ENCODE measurements at regions not wholly inside any gene's neighbourhood (a gene's known extent, or its start where the extent isn't known, plus 50 kb on each side); places are given as distances from the start of the nearest gene placed in this dataset.

DNA sequence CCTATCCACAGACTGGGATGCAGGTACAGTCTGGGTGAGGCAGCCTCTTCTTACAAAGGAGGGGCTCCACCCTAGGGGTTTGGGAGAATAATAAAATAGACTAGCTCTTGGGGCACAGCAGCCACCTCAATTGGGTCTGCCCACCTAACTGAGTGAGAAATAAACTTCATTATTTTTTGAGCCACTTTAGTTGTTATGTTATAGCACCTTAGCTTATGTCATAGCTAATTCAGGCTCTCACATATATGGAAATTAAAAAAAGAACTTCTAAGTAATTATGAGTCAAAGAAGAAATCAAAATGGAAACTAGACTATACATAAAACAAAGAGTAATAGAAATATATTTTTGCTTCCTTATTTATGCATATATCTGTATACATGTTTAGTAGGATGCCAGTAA is 318.5 kb upstream of the B3GALT2 start:
- DNase-seq: no peak

DNA sequence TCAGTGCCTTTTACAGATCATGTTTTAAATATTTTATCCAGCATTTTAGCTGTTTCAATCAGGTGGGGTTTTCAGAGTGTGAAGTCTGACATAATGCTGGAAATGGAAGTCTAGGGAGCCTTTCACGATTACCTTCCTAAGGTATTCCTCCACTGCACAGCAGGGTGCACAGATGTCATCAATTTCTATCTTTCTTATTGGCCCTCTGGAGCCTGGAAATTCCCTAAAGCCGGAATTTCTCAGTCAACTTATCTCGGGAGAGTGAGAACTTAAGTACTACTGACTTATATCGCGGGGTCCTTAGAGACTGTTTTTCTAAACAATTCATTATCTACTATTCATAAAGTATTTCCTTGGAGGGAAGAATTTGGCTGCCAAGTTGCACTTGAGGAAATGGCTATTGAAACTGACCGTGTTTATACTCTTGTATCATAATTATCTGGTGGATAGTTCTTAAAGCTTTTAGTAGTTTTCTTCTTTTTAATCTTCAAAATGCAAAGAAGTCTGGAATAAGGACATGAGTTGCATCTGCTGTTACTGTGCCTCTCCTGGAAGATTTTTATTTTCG is 311.8 kb upstream of the B3GALT2 start:
- no peak for DNase-seq

DNA sequence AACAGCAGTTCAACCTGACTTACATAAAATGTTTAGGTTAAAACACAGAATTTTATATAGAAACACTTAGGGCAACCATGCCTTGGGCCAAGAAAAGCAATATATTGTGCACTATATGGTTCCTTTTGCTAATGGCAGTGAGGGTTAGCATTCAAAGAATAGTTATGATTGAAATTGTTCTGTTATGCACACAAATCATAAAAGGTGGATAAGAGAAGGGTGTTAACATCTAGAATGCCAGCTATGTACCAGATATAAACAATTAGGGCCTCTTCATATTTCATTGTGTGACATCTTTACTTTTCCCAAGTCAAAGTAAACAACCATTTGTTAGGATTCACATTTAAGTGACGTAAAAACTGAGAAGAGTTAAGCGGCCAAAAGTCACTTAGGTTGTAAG is 308.0 kb upstream of the B3GALT2 start:
- DNase-seq: no peak

DNA sequence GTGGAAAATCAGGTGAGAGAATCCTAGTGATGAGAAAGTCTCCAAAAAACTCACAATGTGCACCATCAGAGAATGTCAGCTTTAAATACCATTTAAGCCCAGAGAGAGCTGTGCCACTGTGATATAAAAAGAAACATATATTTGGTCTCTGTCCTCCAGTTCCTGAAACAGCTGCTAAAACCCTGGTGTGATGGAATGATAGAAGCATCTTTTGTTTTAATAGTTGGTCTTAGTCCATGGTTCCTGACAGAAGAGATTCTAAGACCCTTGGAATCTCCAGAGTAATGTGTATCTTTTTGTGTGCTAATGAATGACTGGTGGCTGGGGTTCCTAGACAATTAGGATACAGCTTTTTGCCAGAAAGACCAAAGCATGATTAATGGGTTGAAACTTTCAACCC is 302.8 kb upstream of the B3GALT2 start:
- DNase-seq: no peak

DNA sequence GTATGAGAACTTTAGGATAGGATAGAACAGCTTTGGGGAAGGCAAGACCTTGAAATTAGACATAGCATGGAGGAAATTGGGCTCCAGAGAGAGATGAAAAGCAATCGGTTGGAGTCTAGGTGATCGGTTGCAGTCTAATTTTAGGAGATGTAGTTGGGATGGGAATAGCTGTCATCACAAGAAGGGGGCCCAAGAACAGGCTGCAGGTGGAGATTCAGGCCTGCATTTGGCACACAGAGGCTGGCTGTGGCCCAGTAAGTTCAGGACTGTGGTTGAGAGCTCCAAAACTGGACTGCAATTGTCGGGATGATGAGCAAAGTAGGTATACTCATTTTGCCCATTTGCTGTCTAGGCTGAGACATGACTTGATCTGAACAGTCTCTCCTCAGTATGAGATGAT is 301.3 kb upstream of the B3GALT2 start:
- DNase-seq: no peak

DNA sequence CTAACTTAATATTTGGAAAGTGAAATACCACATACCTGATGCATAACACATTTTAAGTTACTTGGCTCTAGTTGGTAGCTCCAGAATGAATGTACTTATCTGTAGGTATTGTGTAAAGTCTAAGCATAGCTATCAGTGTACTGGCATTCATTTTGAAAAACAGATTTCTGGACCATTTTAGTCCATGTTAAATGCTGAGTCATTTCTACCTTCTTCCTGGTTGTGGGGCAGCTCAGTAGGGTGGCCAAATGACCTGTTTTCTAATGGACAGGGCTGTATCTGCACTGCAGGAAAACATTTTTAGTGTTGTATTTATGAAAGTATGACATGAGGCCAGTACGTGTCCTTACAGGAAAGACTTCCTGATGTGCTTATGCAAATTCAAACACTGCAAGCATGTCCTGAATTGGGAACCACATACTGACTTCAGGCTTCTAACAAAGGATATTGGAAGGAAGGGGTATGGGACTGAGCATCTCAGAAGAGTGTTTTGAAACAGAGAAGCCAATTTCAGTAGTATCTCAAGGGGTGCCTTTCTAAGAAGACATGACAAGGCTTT is 300.3 kb upstream of the B3GALT2 start:
- DNase-seq: no peak

DNA sequence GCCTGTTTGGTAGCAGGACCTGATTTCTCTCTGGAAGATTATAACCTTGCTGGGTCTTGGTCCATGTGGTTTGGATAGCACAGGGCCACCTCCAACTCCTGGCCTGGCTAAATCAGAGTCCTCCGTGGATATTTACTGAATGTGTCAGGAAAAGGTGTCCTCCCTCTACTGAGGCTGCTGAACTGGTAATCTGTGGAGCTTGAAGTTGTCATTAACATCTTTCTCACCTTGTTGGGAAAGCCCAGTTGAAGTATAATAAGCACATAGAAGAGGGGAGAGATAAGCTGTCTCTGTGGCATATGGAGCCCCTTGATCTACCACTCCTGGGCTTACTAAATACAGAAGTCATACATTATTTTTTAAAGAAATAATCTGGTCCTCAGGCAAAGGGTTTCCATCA is 294.3 kb upstream of the B3GALT2 start:
- no peak for DNase-seq

DNA sequence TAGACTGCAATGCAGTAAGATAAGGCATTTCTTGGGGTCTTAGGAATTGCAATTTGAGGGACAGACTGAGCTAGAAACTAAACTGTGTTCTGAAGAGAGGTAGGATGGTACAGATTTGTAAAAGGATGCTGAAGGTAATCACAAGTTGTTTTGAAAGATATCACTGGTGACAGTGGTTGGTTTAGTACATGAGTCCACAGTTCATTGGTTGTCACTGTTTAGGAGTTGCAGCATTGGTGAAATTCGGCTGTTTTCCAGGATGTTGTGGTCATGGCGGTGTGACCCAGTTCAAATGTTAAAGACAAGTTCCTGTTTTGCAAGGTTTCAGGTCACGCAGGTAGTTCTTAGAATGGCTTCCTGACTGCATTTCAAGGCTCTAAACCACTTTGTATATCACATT is 292.8 kb upstream of the B3GALT2 start:
- DNase-seq: peak; percentile 17

DNA sequence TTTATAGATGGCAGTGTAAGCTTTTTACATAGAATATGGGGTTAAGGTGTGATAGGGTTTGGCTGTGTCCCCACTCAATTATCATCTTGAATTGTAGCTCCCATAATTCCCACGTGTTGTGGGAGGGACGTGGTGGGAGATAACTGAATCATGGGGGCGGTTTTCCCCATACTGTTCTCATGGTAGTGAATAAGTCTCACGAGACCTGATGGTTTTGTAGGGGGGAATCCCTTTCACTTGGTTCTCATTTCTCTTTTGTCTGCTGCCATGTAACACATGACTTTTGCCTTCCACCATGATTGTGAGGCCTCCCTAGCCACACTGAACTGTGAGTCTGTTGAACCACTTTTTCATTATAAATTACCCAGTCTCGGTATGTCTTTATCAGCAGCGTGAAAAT is 290.3 kb upstream of the B3GALT2 start:
- no peak for DNase-seq

DNA sequence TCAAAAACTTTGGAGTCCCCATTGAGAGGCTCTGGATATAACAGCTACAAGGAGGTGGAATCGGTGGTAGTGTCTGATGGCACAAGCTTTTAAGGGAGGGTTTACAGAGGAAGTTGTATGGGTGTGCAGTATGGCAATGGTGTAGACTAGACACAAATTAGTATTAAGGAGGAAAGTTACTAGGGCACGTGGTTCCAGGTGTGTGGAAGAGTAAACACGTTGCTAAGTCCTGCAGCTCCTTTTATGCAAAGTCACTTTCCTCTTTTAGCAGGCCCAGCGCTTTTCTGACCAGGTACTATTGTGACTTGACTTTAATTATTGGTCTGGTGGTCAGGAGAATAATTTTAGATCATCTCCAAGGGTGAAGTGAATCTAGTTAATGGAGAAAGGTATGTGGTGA is 287.5 kb upstream of the B3GALT2 start:
- no peak for DNase-seq

DNA sequence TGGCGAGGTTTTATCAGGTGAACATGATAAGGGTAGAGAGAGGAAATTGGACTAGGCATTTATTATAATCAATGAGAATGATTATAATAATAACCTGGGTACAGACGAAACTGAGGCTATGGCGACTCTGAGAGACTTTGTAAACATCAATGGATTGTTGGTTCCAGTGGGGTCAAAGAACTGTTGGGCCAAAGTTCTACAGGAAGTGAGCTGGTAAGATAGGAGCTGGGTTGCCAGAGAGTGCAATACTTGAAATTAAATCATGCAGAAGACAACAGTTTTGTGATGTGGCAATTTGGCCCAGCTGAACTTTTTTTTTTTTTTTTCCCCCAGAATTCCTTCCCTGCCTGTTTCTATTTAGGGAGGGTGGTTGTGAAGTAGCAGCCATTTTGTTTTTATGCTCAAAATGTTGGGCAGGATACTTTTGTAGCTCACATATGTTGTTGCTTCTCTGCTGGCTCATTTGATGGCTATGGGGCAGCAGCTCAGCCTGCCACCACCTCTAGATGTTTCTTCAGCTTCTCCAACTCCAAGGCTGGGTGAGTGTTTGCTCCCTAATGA is 286.5 kb upstream of the B3GALT2 start:
- no peak for DNase-seq

DNA sequence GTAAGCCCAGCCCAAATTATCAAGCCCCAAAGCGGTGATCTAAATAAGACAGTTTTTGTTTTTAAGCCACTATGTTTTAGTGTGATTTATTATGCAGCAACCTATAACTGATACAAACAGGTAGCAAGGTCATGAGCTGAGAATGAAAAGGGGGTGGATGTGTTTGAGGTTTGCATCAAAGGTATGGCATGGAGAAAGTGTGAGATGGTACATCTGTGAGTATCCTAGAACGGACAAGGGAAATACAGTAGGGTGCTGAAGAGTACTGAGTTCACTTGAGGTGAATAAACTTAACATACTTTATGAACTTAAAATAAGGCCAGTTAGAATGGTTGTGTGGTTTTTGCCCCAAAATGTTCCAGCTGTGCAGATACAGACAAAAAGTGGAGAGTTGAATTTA is 286.0 kb upstream of the B3GALT2 start:
- DNase-seq: no peak

DNA sequence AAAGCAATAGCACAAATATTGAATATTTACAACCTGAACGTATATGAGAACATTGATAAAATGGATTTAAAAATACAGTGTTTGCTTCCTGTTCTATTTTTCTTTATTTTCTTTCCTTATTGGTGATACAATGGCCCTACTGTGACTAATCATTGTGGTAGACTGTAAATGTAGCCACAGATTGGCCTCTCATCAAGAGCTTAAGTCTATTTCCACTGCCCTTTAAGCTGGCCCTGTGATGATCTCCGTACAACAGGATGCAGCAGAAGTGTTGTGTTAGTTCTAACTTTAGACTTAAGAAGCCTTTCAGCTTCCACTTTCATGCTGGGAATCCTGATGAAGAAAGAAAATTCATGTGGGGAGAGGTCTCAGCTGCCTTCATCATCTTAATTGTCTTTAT is 285.6 kb upstream of the B3GALT2 start:
- DNase-seq: no peak

DNA sequence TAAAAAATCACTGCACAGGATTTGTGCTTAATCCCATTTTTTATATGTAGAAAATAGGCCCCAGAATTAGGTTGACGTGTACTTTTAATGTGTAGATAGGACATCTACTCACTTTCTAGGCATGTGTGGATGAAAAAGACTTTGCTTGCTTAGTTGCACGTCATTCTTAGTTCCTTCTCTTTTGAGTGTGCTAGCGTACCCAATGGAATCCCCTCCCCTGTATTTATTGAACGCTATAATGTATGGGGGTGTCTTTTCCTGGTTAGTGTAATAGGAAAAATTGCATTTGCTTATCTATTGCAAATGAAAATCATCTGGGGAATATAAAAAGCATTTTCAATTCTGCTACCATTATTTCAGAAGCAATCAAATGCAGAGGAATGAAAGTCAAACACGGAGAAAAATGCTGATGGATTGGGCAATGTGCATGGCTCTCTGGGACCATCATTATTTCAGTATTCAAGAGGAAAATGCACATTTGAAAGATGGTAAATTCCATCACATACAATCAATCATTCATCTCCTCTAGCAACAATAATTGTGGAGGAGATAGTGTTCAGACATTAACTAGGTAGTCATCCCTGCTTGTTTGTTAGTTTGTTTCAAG is 277.0 kb upstream of the B3GALT2 start:
- no peak for DNase-seq

DNA sequence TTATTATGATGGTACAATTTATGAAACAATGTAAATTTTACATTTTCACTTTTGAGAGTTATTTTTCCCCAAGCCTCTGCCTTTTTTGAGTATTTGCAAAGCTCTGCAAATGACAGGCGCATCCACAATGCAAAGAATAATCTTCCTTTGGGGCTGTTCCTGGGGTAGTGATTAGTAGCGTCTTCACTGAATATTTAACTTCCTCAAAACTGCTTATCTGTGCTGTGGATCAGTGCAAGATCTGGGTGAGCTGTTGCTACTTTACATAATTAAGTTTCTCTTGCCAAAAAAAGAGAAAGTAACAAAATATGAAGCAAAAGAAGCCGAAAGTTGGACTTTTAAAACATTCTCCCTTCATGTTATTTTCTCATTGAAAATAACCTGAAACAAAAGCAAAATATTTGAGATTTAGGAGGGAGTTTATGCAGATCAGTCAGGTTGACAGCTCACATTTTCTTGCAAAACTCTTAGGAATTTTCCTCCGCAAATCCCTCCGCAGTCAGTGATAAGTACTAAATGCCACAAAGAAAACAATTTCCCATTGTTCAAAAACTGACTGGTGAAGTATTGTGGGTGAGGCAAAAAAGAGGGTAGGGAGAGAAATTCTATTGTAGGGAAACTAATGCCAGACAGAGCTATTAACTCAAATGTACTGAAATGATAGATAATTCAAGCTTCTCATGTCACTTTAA is 276.4 kb upstream of the B3GALT2 start:
- DNase-seq: no peak

DNA sequence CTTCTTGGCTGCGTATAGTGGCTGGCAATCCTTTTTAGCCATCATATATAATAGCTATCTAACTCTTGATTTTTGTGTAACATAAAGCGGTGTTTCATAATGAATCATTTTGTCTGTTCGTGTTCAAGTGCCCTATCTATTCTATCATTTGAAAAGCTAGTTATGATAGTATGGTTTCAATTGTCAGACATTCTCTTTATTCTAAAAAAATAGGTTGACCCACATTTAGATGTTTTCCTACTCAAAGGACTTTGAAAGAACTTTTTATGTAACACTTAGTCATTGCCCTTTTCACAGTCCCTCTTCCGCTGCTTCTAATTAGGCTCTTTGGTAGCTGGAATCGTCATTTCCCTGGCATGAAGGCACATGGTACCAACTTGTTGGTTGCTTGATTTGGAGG is 272.2 kb upstream of the B3GALT2 start:
- no peak for DNase-seq

DNA sequence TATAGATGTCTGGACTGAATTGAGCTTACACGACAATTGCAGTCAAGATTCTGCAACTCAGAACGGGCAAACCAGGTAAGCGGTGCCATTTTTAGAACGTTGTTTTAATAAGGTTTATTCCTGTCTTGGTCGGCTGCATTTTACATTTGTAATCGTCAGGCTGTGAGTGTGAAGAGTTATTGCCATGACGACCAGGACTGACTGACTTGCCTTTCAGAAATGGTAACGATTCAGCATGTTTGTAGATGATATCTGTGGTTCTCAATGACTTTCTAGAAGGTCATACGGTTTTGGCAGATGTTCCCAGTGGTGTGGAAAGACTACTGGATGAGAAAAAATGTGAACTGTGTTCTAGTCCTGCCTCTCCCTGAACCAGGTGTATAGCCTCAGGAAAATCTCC is 271.3 kb upstream of the B3GALT2 start:
- DNase-seq: no peak

DNA sequence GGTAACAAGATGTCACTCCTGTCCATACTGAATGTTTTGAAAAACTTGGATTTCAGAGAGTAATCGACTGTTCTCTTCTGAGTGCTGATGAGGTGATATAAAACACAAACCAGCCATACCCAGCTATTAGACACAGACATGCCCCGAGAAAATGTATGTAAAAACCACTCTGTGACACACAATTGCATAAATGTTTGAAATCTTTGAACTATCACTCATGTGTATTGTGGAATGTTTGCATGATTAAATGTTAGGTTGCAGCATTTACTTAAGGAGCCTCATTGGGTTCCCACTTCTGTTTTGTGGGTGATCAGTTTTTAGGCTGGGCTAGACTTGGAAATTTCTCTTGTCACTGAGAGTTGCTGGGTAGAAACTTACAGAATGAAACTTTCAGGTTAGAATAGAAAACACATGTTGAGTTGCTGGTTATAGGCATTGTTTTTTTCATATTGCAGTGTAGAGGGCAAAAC is 270.4 kb upstream of the B3GALT2 start:
- no peak for DNase-seq

DNA sequence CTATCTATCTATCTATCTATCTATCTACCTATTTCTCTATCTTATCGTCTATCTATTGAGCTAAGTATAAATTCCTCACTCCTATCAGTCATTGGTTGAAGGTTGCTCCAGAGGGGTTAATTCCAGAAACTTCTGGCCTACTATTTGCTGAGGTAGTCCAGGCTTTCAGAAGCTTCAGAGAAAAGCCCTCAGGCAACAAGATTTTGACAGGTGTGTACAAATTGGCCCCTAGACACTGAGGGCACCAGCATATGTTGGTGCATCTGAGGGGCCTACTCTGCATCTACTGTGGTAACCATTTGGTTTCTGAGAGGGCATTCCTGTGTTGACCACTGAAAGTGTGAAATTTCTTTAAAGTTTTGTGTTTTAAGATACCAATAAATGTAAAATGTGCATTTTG is 265.2 kb upstream of the B3GALT2 start:
- DNase-seq: no peak

DNA sequence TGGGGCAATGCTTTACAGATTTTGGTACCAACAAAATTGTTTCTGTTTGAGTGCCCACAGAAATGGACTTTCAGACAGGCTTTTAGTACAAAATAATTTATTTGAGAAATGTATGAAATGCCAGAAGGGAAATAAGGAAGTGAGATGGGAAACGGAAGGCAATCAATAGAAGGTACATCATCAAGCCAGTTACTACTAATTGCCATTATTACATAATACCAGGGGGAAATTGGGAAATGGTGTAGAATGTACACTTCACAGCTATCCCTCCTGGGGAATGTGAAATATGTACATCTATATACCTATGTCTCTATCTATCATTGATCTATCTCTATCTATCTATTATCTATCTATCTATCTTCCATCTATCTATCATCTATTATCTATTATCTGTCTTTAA is 264.6 kb upstream of the B3GALT2 start:
- DNase-seq: no peak

DNA sequence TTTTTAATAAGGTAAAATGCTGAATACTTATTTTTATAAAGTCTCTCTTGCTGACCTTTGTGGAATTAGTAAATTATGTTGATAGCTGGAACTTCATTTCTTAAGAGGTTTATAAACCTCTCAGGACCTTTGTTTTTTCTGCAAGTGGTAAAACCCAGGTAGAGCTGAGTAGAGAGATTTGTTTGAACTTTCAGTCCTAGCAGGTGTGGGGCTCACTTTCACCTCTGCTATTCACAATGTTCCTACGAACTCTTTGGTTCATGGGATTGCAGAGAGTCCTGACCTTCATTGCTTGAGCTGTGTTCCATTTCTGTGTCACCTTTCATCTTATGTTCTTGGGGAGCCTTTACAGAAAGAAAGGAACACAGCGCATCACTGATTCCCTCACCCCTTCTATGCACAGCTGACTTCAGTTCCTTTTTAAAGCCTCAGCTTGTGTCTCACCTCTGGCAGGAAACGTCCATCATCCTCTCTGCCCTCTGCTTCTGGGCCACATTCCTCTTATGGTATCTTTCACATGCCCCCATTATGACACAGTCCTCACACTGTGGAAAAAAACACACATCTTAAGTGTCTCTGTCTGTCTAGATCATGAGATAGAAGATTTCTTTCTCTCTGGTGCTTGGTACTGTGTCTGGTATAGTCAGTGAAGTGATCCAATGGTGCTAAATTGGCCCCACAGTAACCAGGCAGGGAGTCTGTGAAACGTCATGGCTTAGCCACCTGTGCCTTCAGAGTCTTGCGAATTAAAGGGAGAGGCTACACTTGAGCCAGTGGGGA is 262.5 kb upstream of the B3GALT2 start:
- no peak for DNase-seq

DNA sequence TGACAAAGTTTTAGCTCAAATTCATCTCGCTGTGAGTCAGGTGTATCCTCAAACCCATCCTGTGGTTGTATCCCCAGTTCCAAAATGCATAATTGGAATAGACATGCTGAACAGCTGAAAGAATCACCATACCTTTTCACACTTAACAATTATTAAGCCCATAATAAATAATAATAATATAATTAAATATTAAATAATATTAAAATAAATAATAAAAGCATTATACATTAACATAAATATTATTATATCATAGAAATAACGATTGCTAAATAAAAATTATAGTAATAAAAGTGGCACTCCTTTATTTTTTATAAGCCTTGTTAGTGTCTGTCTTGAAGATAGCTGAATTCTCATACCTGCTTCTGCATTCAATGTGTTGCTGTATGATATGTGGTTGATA is 257.5 kb upstream of the B3GALT2 start:
- DNase-seq: no peak

DNA sequence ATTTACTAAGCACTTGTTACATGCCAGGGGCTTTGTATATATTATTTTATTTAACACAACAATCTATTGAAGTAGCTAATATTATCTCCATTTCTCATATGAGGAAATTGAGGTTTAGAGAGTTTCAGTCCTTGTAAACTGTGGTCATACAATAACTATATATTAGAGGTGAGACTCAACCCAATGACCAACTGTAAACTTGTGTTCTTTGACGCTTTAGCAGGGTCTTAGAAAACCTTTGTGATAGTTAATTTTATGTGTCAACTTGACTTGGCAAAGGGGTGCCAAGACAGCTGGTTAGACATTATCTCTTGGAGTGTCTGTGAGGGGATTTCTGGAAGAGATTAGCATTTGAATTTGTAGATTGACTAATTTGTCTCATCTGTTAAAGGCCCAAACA is 252.4 kb upstream of the B3GALT2 start:
- no peak for DNase-seq
